ENCODE measurements at regions not wholly inside any gene's neighbourhood (a gene's known extent, or its start where the extent isn't known, plus 50 kb on each side); places are given as distances from the start of the nearest gene placed in this dataset.

GRCh38 chr3:177367788-177368187 is 170.5 kb upstream of the TBL1XR1 start:
- no peak for TF ChIP-seq CTCF (IDR thresholded peaks at IDR 0.05; ENCODE audit: low read depth, low read length)
- no peaks in the 10 kb centered on the region for H3K27me3 ChIP-seq
- no peaks in the 10 kb centered on the region for H3K4me1 ChIP-seq
- no peaks in the 10 kb centered on the region for H3K36me3 ChIP-seq
- H3K9me3 ChIP-seq, result no peaks in the 10 kb centered on the region
- H3K4me3 ChIP-seq (ENCODE audit: low read depth, low read length), result no peak overlapping the region
- DNase-seq, result no peak

GRCh38 chr3:177370246-177370822 is 173.1 kb upstream of the TBL1XR1 start:
- Histone ChIP-seq H3K27me3 (no peaks in the 10 kb centered on the region), H3K36me3 (no peaks in the 10 kb centered on the region), H3K4me3 (ENCODE audit: low read depth, low read length) (no peak overlapping the region), H3K4me1 (no peaks in the 10 kb centered on the region), H3K9me3 (no peaks in the 10 kb centered on the region)
- no peak for TF ChIP-seq CTCF (IDR thresholded peaks at IDR 0.05; ENCODE audit: low read depth, low read length)
- no peak for DNase-seq

GRCh38 chr3:177371146-177371545 is 173.9 kb upstream of the TBL1XR1 start:
- Histone ChIP-seq H3K9me3 (no peaks in the 10 kb centered on the region), H3K4me1 (no peaks in the 10 kb centered on the region), H3K36me3 (no peaks in the 10 kb centered on the region), H3K4me3 (ENCODE audit: low read depth, low read length) (no peak overlapping the region), H3K27me3 (no peaks in the 10 kb centered on the region)
- no peak for TF ChIP-seq CTCF (IDR thresholded peaks at IDR 0.05; ENCODE audit: low read depth, low read length)
- DNase-seq, result no peak

GRCh38 chr3:177371888-177372287 is 174.6 kb upstream of the TBL1XR1 start:
- H3K36me3 ChIP-seq, result no peaks in the 10 kb centered on the region
- no peaks in the 10 kb centered on the region for H3K27me3 ChIP-seq
- H3K4me1 ChIP-seq, result no peaks in the 10 kb centered on the region
- no peak for DNase-seq
- no peak overlapping the region for H3K4me3 ChIP-seq (ENCODE audit: low read depth, low read length)
- H3K9me3 ChIP-seq, result no peaks in the 10 kb centered on the region
- no peak for TF ChIP-seq CTCF (IDR thresholded peaks at IDR 0.05; ENCODE audit: low read depth, low read length)

GRCh38 chr3:177374323-177374722 is 177.0 kb upstream of the TBL1XR1 start:
- Histone ChIP-seq H3K36me3 (no peaks in the 10 kb centered on the region; the same call in 1 of the 2 replicates), H3K9me3 (no peaks in the 10 kb centered on the region), H3K4me3 (ENCODE audit: low read depth, low read length) (no peak overlapping the region), H3K4me1 (no peaks in the 10 kb centered on the region), H3K27me3 (no peaks in the 10 kb centered on the region)
- no peak for TF ChIP-seq CTCF (IDR thresholded peaks at IDR 0.05; ENCODE audit: low read depth, low read length)
- no peak for DNase-seq

GRCh38 chr3:177375316-177375715 is 178.0 kb upstream of the TBL1XR1 start:
- TF ChIP-seq CTCF (IDR thresholded peaks at IDR 0.05; ENCODE audit: low read depth, low read length), result no peak
- DNase-seq, result no peak

More at GRCh38 chr3:177375316-177375715, 178.0 kb upstream of the TBL1XR1 start:
- Histone ChIP-seq H3K9me3 (peaks cover 3% of the 10 kb centered on the region; the same call in 1 of the 2 replicates), H3K27me3 (no peaks in the 10 kb centered on the region), H3K36me3 (no peaks in the 10 kb centered on the region; the same call in 1 of the 2 replicates), H3K4me1 (no peaks in the 10 kb centered on the region), H3K4me3 (ENCODE audit: low read depth, low read length) (no peak overlapping the region)

Measured in BE2C (cell line).